HepG2 (cell line): ENCODE measurements at regions not wholly inside any gene's neighbourhood (a gene's known extent, or its start where the extent isn't known, plus 50 kb on each side); places are given as distances from the start of the nearest gene placed in this dataset.

Source experiments
- ATAC-seq: fragments of 200-7000 bp; cut with Tn5 transposase; 3 replicates; pipeline ENCODE4 v1.9.1; 2020; ENCODE audit warnings: mild to moderate bottlenecking, moderate library complexity
- BruUV-seq: library from RNA; stranded (reverse); fragments of 400-500 nt; replicated peaks from 2 replicates; lab custom pipeline; 2021; lab: Mats Ljungman, UMichigan
- CTCF ChIA-PET: fragments of 300-600 bp; formaldehyde crosslinking; extraction: SDS; loops from one replicate; lab custom pipeline; 2021; ENCODE audit warnings: low total read pairs, inconsistent platforms, low intra/inter-chr PET ratio; lab: Yijun Ruan, JAX
- POLR2A ChIA-PET: fragments of 350-600 bp; sonication (Branson Sonifier 250); formaldehyde crosslinking; loops from one replicate; lab custom pipeline; 2020; ENCODE audit warnings: antibody characterized with exemption, inconsistent platforms; lab: Yijun Ruan, JAX
- DNase-seq: peaks from one replicate; pipeline ENCODE4 v3.0.0-alpha.2; 2015; ENCODE audit warnings: low spot score
- FAIRE-seq: peaks from 3 replicates; lab custom pipeline; 2011; peaks lifted over from hg19 to GRCh38; lab: Jason Lieb, UNC
- H2AFZ ChIP-seq: one replicate; pipeline ENCODE4 v1.6.1; 2011; ENCODE audit warnings: low read length, inconsistent platforms
- H3K27ac ChIP-seq: fragments of 300-600 bp; 3 replicates; pipeline ENCODE4 v1.8.0; 2011; ENCODE audit warnings: mixed run types, mild to moderate bottlenecking, mixed read lengths, low read length, inconsistent platforms; ENCODE audit not compliant: insufficient read depth; ENCODE audit errors: extremely low read length
- H3K27me3 ChIP-seq, 2 experiments: fragments of 200-600 bp in 1 of 2; 2 replicates in 1 of 2; 3 replicates in 1 of 2; pipeline versions ENCODE4 v1.6.0 to v1.8.0; 2011; ENCODE audit warnings: low read length in 2 of 2, mild to moderate bottlenecking in 2 of 2, moderate library complexity in 2 of 2, inconsistent platforms in 1 of 2; ENCODE audit not compliant: insufficient read depth in 2 of 2, control insufficient read depth in 1 of 2
- H3K36me3 ChIP-seq, 2 experiments: fragments of 200-600 bp in 1 of 2; replicated peaks in 1 of 2; 2 replicates in 1 of 2; 3 replicates in 1 of 2; pipeline versions ENCODE4 v1.5.1 to v1.8.0; 2011; ENCODE audit warnings: low read length in 2 of 2, inconsistent platforms in 1 of 2; ENCODE audit not compliant: insufficient read depth in 2 of 2, control insufficient read depth in 1 of 2
- H3K4me1 ChIP-seq: 2 replicates; pipeline ENCODE4 v1.5.1; 2012; ENCODE audit warnings: low read length, inconsistent platforms; ENCODE audit not compliant: insufficient read depth
- H3K4me2 ChIP-seq: 2 replicates; pipeline ENCODE4 v1.6.0; 2011; ENCODE audit warnings: low read depth, low read length, inconsistent platforms
- H3K4me3 ChIP-seq, 3 experiments: fragments of 200-600 bp in 1 of 3; sonication (generic), shearing (Covaris generic) in 1 of 3; replicated peaks in 1 of 3; 2 replicates each; pipeline ENCODE4 v1.5.1; 2011 to 2016; ENCODE audit warnings: low read length in 3 of 3, inconsistent platforms in 2 of 3, low read depth in 2 of 3, mild to moderate bottlenecking in 2 of 3, control low read depth in 1 of 3, mixed read lengths in 1 of 3; ENCODE audit not compliant: insufficient read depth in 1 of 3
- H3K79me2 ChIP-seq: one replicate; pipeline ENCODE4 v1.6.1; 2011; ENCODE audit warnings: low read length, inconsistent platforms; ENCODE audit not compliant: insufficient read depth
- H3K9ac ChIP-seq: 2 replicates; pipeline ENCODE4 v1.6.0; 2011; ENCODE audit warnings: mild to moderate bottlenecking, low read depth, low read length, inconsistent platforms; ENCODE audit not compliant: insufficient read depth
- H3K9me3 ChIP-seq: 2 replicates; pipeline ENCODE4 v1.5.1; 2012; ENCODE audit warnings: mild to moderate bottlenecking, low read length
- H4K20me1 ChIP-seq: 2 replicates; pipeline ENCODE4 v1.6.0; 2011; ENCODE audit warnings: inconsistent platforms, mild to moderate bottlenecking, low read length, moderate library complexity; ENCODE audit not compliant: insufficient read depth
- FIP1L1 ChIP-seq: fragments of 200-400 bp; formaldehyde crosslinking; IDR thresholded peaks from 2 replicates; pipeline ENCODE4 v1.6.1; 2018; ENCODE audit warnings: low read depth, mild to moderate bottlenecking, low read length, moderate library complexity, borderline replicate concordance; ENCODE audit not compliant: insufficient read depth
- FOXP1 ChIP-seq, 2 experiments: fragments of 450-650 bp in 1 of 2; IDR thresholded peaks; 2 replicates each; pipeline ENCODE4 v1.6.1; 2017 to 2018; ENCODE audit warnings: antibody characterized with exemption in 1 of 2
- GFI1 ChIP-seq: sonication (generic); formaldehyde crosslinking; IDR thresholded peaks from 2 replicates; pipeline ENCODE4 v1.5.0; 2020; ENCODE audit warnings: missing genetic modification reagents, mild to moderate bottlenecking, borderline replicate concordance
- HMGA1 ChIP-seq: sonication (generic); formaldehyde crosslinking; conservative IDR thresholded peaks from 2 replicates; pipeline ENCODE4 v1.4.0; 2020; ENCODE audit warnings: missing genetic modification reagents
- KAT2B ChIP-seq: fragments of 150-350 bp; IDR thresholded peaks from 2 replicates; pipeline ENCODE4 v1.6.1; 2014; ENCODE audit warnings: low read depth, low read length, borderline replicate concordance
- PCBP1 ChIP-seq: fragments of 200-400 bp; formaldehyde crosslinking; IDR thresholded peaks from 2 replicates; pipeline ENCODE4 v1.6.1; 2017; ENCODE audit warnings: mild to moderate bottlenecking, low read depth, low read length, borderline replicate concordance
- POLR2AphosphoS2 ChIP-seq: IDR thresholded peaks from 2 replicates; pipeline ENCODE4 v1.6.1; 2011; ENCODE audit warnings: low read depth, low read length, improper control_type of control experiment
- REL ChIP-seq: sonication (generic); formaldehyde crosslinking; conservative IDR thresholded peaks from 2 replicates; pipeline ENCODE4 v1.8.0; 2022; ENCODE audit warnings: mild to moderate bottlenecking, missing genetic modification reagents, moderate library complexity
- SP1 ChIP-seq, 2 experiments: fragments of 450-650 bp in 1 of 2; sonication (generic) in 1 of 2; formaldehyde crosslinking in 1 of 2; IDR thresholded peaks; 2 replicates each; pipeline versions ENCODE4 v1.4.0 to v1.6.1; 2016 to 2020; ENCODE audit warnings: missing genetic modification reagents in 1 of 2
- TOE1 ChIP-seq: sonication (generic); formaldehyde crosslinking; IDR thresholded peaks from 2 replicates; pipeline ENCODE4 v1.4.0; 2020; ENCODE audit warnings: mild to moderate bottlenecking, missing genetic modification reagents
- ZFP90 ChIP-seq: sonication (generic); formaldehyde crosslinking; IDR thresholded peaks from 2 replicates; pipeline ENCODE4 v1.8.0; 2022; ENCODE audit warnings: missing genetic modification reagents, mild to moderate bottlenecking, inconsistent platforms, borderline replicate concordance
- ZNF768 ChIP-seq: sonication (generic); formaldehyde crosslinking; IDR thresholded peaks from 2 replicates; pipeline ENCODE4 v1.4.0; 2020; ENCODE audit warnings: missing genetic modification reagents
- ZNF816 ChIP-seq: sonication (generic); formaldehyde crosslinking; IDR thresholded peaks from 2 replicates; pipeline ENCODE4 v1.8.0; 2022; ENCODE audit warnings: missing genetic modification reagents, mild to moderate bottlenecking, borderline replicate concordance
- WGBS: methylation state at CpG from one replicate; pipeline ENCODE4 v1.1.6; 2017; ENCODE audit warnings: low lambda C conversion rate; 5-methylcytosine and 5-hydroxymethylcytosine counted together
- in situ Hi-C: cut with HindIII; loops from 2 replicates; pipeline ENCODE4 v1.10.0; 2017; ENCODE audit warnings: low pct_unique_long_range_greater_than_20kb; ENCODE audit not compliant: extremely low pct_ligation_motif_present
- intact Hi-C: fragments of 100-400 bp; cut with micrococcal nuclease; formaldehyde crosslinking; loops from one replicate; pipeline ENCODE4 v1.10.0; 2022; ENCODE audit not compliant: unreplicated experiment
- TF ChIP-seq, protein P1 (sequence below): sonication (generic); formaldehyde crosslinking; IDR thresholded peaks from 2 replicates; pipeline ENCODE4 v1.5.0; 2020; ENCODE audit warnings: missing genetic modification reagents
- TF ChIP-seq, protein P2 (sequence below): sonication (generic); formaldehyde crosslinking; IDR thresholded peaks from 2 replicates; pipeline ENCODE4 v1.4.0; 2020; ENCODE audit warnings: missing genetic modification reagents, mild to moderate bottlenecking, borderline replicate concordance
- TF ChIP-seq, protein P3 (sequence below): sonication (generic); formaldehyde crosslinking; IDR thresholded peaks from 2 replicates; pipeline ENCODE4 v1.4.0; 2020; ENCODE audit warnings: missing genetic modification reagents

DNA sequence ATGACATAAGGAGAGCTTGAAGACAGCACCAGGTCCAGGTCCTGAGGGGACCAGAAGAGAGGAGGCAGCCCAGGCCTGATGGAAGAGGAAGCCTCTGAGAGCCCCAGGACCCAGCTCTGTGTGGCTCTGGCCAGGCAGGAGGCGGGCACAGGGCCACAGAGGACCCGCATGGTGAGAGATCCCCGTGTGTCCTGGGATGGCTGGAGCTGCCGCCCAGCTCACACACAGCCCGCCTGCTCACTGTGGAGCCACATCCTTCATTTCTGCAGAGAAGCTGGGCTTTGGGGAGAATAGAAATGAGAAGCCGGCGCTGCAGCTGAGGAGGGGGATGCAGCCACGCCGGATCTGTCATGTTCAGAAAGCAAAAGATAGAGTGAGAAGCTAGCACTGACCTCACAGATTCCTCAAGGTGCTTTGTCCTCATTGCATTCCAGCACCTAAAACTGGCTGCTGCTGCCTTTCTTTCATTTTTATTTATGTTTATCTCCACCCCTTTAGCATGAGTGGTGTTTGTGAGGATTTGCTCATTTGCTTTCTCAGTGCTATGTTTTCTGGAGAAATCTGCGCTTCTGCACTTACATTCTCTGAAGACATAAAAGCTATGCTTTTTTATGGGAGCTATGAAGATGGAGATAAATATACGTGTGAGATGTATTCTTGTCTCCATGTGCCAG is 307.6 kb upstream of the MYT1L start:
- CTCF ChIA-PET: no interaction called here
- H3K4me2 ChIP-seq: no peak overlapping the region
- H3K9me3 ChIP-seq: no peaks in the 10 kb centered on the region
- no peak for TF ChIP-seq PCBP1
- TF ChIP-seq REL (CRISPR knock-in tag): no peak
- TF ChIP-seq, protein P1, sequence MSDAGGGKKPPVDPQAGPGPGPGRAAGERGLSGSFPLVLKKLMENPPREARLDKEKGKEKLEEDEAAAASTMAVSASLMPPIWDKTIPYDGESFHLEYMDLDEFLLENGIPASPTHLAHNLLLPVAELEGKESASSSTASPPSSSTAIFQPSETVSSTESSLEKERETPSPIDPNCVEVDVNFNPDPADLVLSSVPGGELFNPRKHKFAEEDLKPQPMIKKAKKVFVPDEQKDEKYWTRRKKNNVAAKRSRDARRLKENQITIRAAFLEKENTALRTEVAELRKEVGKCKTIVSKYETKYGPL (CRISPR knock-in tag): no peak
- TF ChIP-seq POLR2AphosphoS2: no peak
- TF ChIP-seq, all 625 proteins: peak for 0
- Histone ChIP-seq H3K36me3 (no peaks in the 10 kb centered on the region), H3K4me3 (no peak overlapping the region), H3K27me3 (peaks cover 5 to 53% of the 10 kb centered on the region in 2 experiments; a peak in 4 of 5 replicates), H4K20me1 (no peaks in the 10 kb centered on the region), H3K9ac (no peak overlapping the region), H3K27ac (no peak overlapping the region), H3K79me2 (no peaks in the 10 kb centered on the region), H2AFZ (no peak overlapping the region), H3K4me1 (no peaks in the 10 kb centered on the region)
- ATAC-seq (no peak), FAIRE-seq (no peak), DNase-seq (no peak)
- 3% methylated on average over 11 of the region's 11 CpGs for WGBS
- in situ Hi-C loops: no loop called here
- BruUV-seq: no TSS peak
- intact Hi-C loops: no loop called here
- POLR2A ChIA-PET: no interaction called here

DNA sequence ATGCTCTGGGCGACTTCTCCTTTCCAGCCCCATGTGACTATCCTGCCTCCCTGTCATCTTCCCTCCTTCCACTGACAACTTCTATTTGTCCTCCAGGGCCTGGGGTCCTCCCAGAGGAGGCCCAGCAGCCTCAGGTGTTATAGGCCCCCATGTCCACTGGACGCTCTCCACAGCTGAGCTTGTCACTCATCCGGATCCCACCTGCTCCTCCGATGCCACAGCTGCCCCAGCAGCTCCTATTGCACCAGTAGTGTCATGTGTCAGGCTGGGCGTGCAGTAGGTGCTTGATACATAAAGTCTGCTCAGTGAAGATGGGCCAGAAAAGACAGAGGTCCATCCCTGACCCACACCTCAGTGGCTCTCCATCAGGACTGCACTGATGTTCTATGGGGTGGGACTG is 305.7 kb upstream of the MYT1L start:
- POLR2A ChIA-PET: no interaction called here
- DNase-seq (no peak), FAIRE-seq (no peak), ATAC-seq (no peak)
- BruUV-seq: no TSS peak
- H3K4me3 ChIP-seq: no peak overlapping the region
- in situ Hi-C loops: no loop called here
- no peaks in the 10 kb centered on the region for H3K9me3 ChIP-seq
- no peaks in the 10 kb centered on the region for H4K20me1 ChIP-seq
- no peak overlapping the region for H3K27ac ChIP-seq
- CTCF ChIA-PET: no interaction called here
- no peak overlapping the region for H3K4me2 ChIP-seq
- no peaks in the 10 kb centered on the region for H3K4me1 ChIP-seq
- H3K9ac ChIP-seq: no peak overlapping the region
- WGBS: 29% methylated on average over 5 of the region's 5 CpGs
- intact Hi-C loops: no loop called here
- H2AFZ ChIP-seq: no peak overlapping the region
- H3K27me3 ChIP-seq: peaks cover 5 to 49% of the 10 kb centered on the region in 2 experiments; a peak in 4 of 5 replicates
- no peaks in the 10 kb centered on the region for H3K79me2 ChIP-seq
- H3K36me3 ChIP-seq: no peaks in the 10 kb centered on the region
- TF ChIP-seq SP1 (IDR thresholded peaks at IDR 0.05): no peak
- TF ChIP-seq SP1 (CRISPR knock-in tag; IDR thresholded peaks at IDR 0.05): no peak
- no peak for TF ChIP-seq GFI1 (CRISPR knock-in tag)
- TF ChIP-seq FOXP1 (IDR thresholded peaks at IDR 0.05): no peak
- no peak for TF ChIP-seq FOXP1 (CRISPR knock-in tag; IDR thresholded peaks at IDR 0.05)
- TF ChIP-seq FIP1L1: no peak
- no peak for TF ChIP-seq ZFP90 (CRISPR knock-in tag)
- TF ChIP-seq KAT2B: no peak
- TF ChIP-seq, protein P2, sequence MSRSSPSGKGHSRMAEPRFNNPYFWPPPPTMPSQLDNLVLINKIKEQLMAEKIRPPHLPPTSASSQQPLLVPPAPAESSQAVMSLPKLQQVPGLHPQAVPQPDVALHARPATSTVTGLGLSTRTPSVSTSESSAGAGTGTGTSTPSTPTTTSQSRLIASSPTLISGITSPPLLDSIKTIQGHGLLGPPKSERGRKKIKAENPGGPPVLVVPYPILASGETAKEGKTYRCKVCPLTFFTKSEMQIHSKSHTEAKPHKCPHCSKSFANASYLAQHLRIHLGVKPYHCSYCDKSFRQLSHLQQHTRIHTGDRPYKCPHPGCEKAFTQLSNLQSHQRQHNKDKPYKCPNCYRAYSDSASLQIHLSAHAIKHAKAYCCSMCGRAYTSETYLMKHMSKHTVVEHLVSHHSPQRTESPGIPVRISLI (CRISPR knock-in tag): no peak
- no peak for TF ChIP-seq TOE1 (CRISPR knock-in tag)
- no peak for TF ChIP-seq HMGA1 (CRISPR knock-in tag)
- no peak for TF ChIP-seq ZNF816 (CRISPR knock-in tag)
- TF ChIP-seq ZNF768 (CRISPR knock-in tag): no peak
- TF ChIP-seq, protein P3, sequence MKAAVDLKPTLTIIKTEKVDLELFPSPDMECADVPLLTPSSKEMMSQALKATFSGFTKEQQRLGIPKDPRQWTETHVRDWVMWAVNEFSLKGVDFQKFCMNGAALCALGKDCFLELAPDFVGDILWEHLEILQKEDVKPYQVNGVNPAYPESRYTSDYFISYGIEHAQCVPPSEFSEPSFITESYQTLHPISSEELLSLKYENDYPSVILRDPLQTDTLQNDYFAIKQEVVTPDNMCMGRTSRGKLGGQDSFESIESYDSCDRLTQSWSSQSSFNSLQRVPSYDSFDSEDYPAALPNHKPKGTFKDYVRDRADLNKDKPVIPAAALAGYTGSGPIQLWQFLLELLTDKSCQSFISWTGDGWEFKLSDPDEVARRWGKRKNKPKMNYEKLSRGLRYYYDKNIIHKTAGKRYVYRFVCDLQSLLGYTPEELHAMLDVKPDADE (CRISPR knock-in tag): no peak
